Activated CD4-positive, alpha-beta T cell treated with anti-CD3 and anti-CD28 coated beads, Interleukin-2, amount 50 U/mL, for 16 hours (primary cell): ENCODE measurements at regions not wholly inside any gene's neighbourhood (a gene's known extent, or its start where the extent isn't known, plus 50 kb on each side); places are given as distances from the start of the nearest gene placed in this dataset.

Experiments used
- DNase-seq: peaks from one replicate; pipeline ENCODE4 v3.0.0-alpha.2; 2020

GRCh38 chr13:67299072-67299635 is 69.0 kb upstream of the PCDH9 start:
- DNase-seq: no peak

DNA sequence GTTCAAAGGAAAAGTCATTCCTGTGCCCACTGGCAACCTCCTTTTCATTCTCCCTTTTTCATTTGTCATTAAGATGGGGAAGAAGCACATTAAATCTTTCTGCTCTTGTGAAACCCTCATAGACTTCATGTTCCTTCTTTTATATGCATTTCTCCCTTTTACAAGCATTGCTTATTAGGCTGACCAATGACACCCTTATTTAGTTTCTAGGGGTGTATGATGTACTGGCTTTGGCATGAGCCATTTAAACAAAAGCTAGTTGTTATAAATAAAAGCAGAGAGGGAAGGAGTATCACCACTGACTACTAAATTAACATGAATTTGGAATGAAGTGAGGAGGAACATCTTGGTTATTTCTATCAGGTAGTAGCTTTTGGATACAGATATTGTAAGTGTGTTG is 68.2 kb upstream of the PCDH9 start:
- DNase-seq: no peak

GRCh38 chr13:67296511-67296910 is 66.4 kb upstream of the PCDH9 start:
- no peak for DNase-seq

- no peak for DNase-seq
These were observed 62.8 kb upstream of the PCDH9 start for GRCh38 chr13:67292886-67293285.

- DNase-seq: no peak
These were observed 55.5 kb upstream of the PCDH9 start for GRCh38 chr13:67285611-67286010.

GRCh38 chr13:67283637-67284036 is 53.5 kb upstream of the PCDH9 start:
- DNase-seq: no peak

- no peak for DNase-seq
These were observed 51.3 kb upstream of the PCDH9 start for GRCh38 chr13:67281466-67281865.
